OCI-LY1 (cell line): ENCODE measurements at regions not wholly inside any gene's neighbourhood (a gene's known extent, or its start where the extent isn't known, plus 50 kb on each side); places are given as distances from the start of the nearest gene placed in this dataset.

Experiments
- H2AFZ ChIP-seq: fragments of 200-600 bp; sonication (generic), shearing (Covaris generic); 2 replicates; pipeline ENCODE4 v1.6.0; 2014; ENCODE audit warnings: antibody characterized with exemption, mild to moderate bottlenecking, low read length
- H3F3A ChIP-seq: fragments of 200-600 bp; sonication (generic), shearing (Covaris generic); 2 replicates; pipeline ENCODE4 v1.6.0; 2014; ENCODE audit warnings: mild to moderate bottlenecking, antibody characterized with exemption, low read length, moderate library complexity; ENCODE audit not compliant: insufficient read depth
- H3K27ac ChIP-seq: fragments of 200-600 bp; sonication (generic); 2 replicates; pipeline ENCODE4 v1.5.1; 2014; ENCODE audit warnings: low read length, mixed run types, mild to moderate bottlenecking, low read depth; ENCODE audit not compliant: poor library complexity, severe bottlenecking
- H3K27me3 ChIP-seq: fragments of 200-600 bp; sonication (generic); 2 replicates; pipeline ENCODE4 v1.6.0; 2014; ENCODE audit warnings: antibody characterized with exemption, mild to moderate bottlenecking, low read length, moderate library complexity; ENCODE audit not compliant: insufficient read depth
- H3K36me3 ChIP-seq: fragments of 200-600 bp; sonication (generic); 2 replicates; pipeline ENCODE4 v1.6.1; 2014; ENCODE audit warnings: mild to moderate bottlenecking, antibody characterized with exemption, low read length, moderate library complexity, mixed read lengths; ENCODE audit not compliant: insufficient read depth
- H3K4me1 ChIP-seq: fragments of 200-600 bp; sonication (generic); 2 replicates; pipeline ENCODE4 v1.5.1; 2014; ENCODE audit warnings: mild to moderate bottlenecking, low read length, moderate library complexity; ENCODE audit not compliant: insufficient read depth, severe bottlenecking
- H3K4me2 ChIP-seq: fragments of 200-600 bp; sonication (generic), shearing (Covaris generic); 2 replicates; pipeline ENCODE4 v1.6.1; 2014; ENCODE audit warnings: low read length
- H3K4me3 ChIP-seq: fragments of 200-600 bp; sonication (generic); 2 replicates; pipeline ENCODE4 v1.5.1; 2014; ENCODE audit warnings: low read length, low read depth, mild to moderate bottlenecking, mixed read lengths; ENCODE audit not compliant: poor library complexity, severe bottlenecking
- H3K79me2 ChIP-seq: fragments of 200-600 bp; shearing (Covaris generic); 2 replicates; pipeline ENCODE4 v1.6.1; 2016; ENCODE audit warnings: mixed run types, low read length, mixed read lengths; ENCODE audit not compliant: insufficient read depth
- H3K9ac ChIP-seq: fragments of 200-600 bp; sonication (generic), shearing (Covaris generic); 2 replicates; pipeline ENCODE4 v1.6.1; 2014; ENCODE audit warnings: mild to moderate bottlenecking, low read length, mixed read lengths
- H3K9me2 ChIP-seq: fragments of 200-600 bp; sonication (generic), shearing (Covaris generic); 2 replicates; pipeline ENCODE4 v1.6.1; 2014; ENCODE audit warnings: low read depth, mild to moderate bottlenecking, low read length, mixed read lengths
- H3K9me3 ChIP-seq: fragments of 200-600 bp; shearing (Covaris generic); 2 replicates; pipeline ENCODE4 v1.6.1; 2014; ENCODE audit warnings: low read length, mixed read lengths
- H4K20me1 ChIP-seq: fragments of 200-600 bp; sonication (generic), shearing (Covaris generic); 2 replicates; pipeline ENCODE4 v1.6.0; 2016; ENCODE audit warnings: mild to moderate bottlenecking, low read length; ENCODE audit not compliant: insufficient read depth
- CTCF ChIP-seq: fragments of 200-600 bp; sonication (generic), shearing (Covaris generic); IDR thresholded peaks from 2 replicates; pipeline ENCODE4 v1.5.1; 2017; ENCODE audit warnings: mild to moderate bottlenecking, antibody characterized with exemption, low read length, moderate library complexity, mixed read lengths
- EZH2 ChIP-seq: fragments of 200-600 bp; sonication (generic), shearing (Covaris generic); IDR thresholded peaks from 2 replicates; pipeline ENCODE4 v1.8.0; 2017; ENCODE audit warnings: borderline replicate concordance, mixed run types, mild to moderate bottlenecking, antibody characterized with exemption, low read length, moderate library complexity, mixed read lengths

GRCh38 chr14:37720131-37720530 lies 124.7 kb downstream of the TTC6 start:
- TF ChIP-seq CTCF (no peak), EZH2 (no peak)
- Histone ChIP-seq H3K9ac (no peak overlapping the region), H3K4me2 (no peak overlapping the region), H3F3A (no peaks in the 10 kb centered on the region), H3K4me3 (no peak overlapping the region), H3K9me3 (no peaks in the 10 kb centered on the region), H3K4me1 (no peaks in the 10 kb centered on the region), H3K27me3 (no peaks in the 10 kb centered on the region), H3K79me2 (no peaks in the 10 kb centered on the region), H3K36me3 (no peaks in the 10 kb centered on the region), H2AFZ (no peak overlapping the region), H4K20me1 (no peaks in the 10 kb centered on the region), H3K9me2 (no peaks in the 10 kb centered on the region), H3K27ac (no peak overlapping the region)

GRCh38 chr14:37721976-37722659 lies 126.7 kb downstream of the TTC6 start:
- no peak for TF ChIP-seq CTCF
- H3K9ac ChIP-seq, result no peak overlapping the region
- no peak overlapping the region for H3K27ac ChIP-seq
- H3K4me3 ChIP-seq, result no peak overlapping the region
- no peaks in the 10 kb centered on the region for H3K9me3 ChIP-seq
- H3K4me1 ChIP-seq, result no peaks in the 10 kb centered on the region
- H3K9me2 ChIP-seq, result no peaks in the 10 kb centered on the region
- no peaks in the 10 kb centered on the region for H3K36me3 ChIP-seq
- no peaks in the 10 kb centered on the region for H4K20me1 ChIP-seq
- no peak overlapping the region for H3K4me2 ChIP-seq
- no peaks in the 10 kb centered on the region for H3F3A ChIP-seq
- H2AFZ ChIP-seq, result no peak overlapping the region
- no peaks in the 10 kb centered on the region for H3K27me3 ChIP-seq
- H3K79me2 ChIP-seq, result no peaks in the 10 kb centered on the region

- Histone ChIP-seq H3K9me2 (no peaks in the 10 kb centered on the region), H3K36me3 (no peaks in the 10 kb centered on the region), H3K27ac (no peak overlapping the region), H3K9me3 (no peaks in the 10 kb centered on the region), H3K4me1 (no peaks in the 10 kb centered on the region), H3K4me3 (no peak overlapping the region), H3F3A (no peaks in the 10 kb centered on the region), H3K79me2 (no peaks in the 10 kb centered on the region), H3K4me2 (no peak overlapping the region), H2AFZ (no peak overlapping the region), H4K20me1 (no peaks in the 10 kb centered on the region), H3K9ac (no peak overlapping the region), H3K27me3 (no peaks in the 10 kb centered on the region)
- TF ChIP-seq CTCF, result no peak
- no peak for TF ChIP-seq EZH2
These were observed 128.1 kb downstream of the TTC6 start for GRCh38 chr14:37723515-37723914.
